RPMI8226 (cell line): ENCODE measurements at regions not wholly inside any gene's neighbourhood (a gene's known extent, or its start where the extent isn't known, plus 50 kb on each side); places are given as distances from the start of the nearest gene placed in this dataset.

Experiments
- DNase-seq: peaks from one replicate; pipeline ENCODE4 v3.0.0-alpha.2; 2015

DNA sequence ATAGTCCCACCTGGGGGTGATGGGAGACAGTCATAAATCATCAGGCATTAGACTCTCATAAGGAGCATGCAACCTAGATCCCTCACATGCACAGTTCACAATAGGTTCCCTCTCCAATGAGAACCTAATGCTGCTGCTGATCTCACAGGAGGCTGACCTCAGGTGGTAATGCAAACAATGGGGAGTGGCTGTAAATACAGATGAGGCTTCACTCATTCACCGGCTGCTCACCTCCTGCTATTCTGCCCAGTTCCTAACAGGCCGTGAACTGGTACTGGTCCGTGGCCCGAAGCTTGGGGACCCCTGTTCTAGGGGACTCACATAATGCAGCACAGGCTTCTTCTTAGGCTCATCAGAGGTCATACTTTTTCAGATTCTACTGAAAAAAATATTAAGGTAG lies 625.9 kb upstream of the AGA start:
- no peak for DNase-seq

GRCh38 chr4:178070163-178070562 lies 627.9 kb upstream of the AGA start:
- no peak for DNase-seq

GRCh38 chr4:178080312-178080711 lies 638.1 kb upstream of the AGA start:
- no peak for DNase-seq

- no peak for DNase-seq
These were observed 638.9 kb upstream of the AGA start for GRCh38 chr4:178081176-178081575.

DNA sequence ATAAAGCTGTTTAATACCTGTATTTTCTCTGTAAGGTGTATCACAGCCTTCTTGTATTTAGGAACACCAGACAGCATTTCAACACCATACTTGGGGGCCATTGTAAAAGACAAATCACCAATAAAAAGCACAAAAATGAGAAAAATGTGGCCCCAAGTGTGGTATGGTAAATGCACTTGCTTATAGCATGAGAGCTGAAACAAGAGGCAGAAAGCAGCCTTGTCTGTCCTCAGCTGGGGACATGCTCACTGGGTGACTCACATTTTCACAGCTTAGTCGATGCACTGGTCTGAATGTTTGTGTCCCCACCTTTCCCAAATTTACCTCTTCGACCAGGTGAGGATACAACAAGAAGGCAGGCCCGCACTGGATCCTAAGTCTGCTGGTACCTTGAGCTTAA lies 639.7 kb upstream of the AGA start:
- DNase-seq, result no peak

DNA sequence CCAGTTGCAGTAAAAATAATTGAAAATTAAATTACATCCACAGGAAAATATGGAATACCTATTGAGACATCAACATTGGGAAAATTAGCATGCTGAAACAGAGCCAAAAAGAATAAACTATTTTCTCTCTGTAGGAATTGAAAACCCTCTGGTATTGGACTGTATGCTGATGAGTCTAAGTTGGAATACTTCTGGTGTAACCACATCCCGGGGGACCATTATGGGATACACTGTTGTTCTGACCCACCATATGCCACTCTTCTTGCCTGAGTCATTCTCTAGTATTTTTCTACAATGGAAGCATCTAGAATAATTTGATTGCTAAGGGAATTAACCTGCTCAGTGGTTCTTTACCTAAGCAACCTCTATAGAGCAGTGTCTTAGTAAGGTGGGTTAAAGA lies 640.7 kb upstream of the AGA start:
- no peak for DNase-seq

GRCh38 chr4:178083968-178084367 lies 641.7 kb upstream of the AGA start:
- no peak for DNase-seq

- DNase-seq, result no peak
These were observed 644.1 kb upstream of the AGA start for GRCh38 chr4:178086320-178086719.

DNA sequence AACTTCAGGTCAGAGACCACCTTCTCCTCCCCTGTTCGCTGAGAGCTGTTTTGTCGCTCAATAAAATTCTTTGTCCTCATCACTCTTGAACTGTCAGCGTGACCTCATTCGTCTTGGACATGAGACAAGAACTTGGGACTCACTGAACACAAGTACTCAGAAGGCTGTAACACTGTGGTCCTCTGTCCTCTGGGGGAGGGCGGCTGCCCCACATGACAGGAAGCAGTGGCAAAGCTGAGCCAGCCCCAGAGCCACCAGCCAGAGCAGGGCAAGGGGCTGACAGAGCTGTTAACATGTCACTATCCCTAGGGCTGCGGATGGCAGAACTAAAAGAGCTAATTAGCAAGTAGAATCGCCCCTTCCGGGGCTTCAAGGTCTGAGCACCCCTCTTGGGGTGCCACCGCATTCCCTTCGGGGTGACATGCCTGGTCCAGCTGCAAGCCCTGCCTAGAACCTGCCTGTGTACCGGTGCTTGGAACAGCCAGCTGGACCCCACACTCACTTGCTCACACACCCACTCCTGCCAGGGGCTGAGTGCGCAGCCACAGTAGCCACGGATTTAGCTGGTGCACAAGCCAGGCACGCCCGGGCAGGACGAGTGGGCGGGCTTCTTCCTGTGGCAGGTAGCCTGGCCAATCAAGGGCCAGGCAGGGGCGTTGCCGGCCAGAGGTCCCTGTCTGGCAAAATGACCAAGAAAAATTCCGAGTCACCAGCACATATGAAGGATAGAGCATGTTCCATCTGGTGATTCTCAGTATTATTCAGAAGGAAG lies 648.6 kb upstream of the AGA start:
- DNase-seq, result no peak

GRCh38 chr4:178102139-178102538 lies 659.9 kb upstream of the AGA start:
- DNase-seq, result no peak

DNA sequence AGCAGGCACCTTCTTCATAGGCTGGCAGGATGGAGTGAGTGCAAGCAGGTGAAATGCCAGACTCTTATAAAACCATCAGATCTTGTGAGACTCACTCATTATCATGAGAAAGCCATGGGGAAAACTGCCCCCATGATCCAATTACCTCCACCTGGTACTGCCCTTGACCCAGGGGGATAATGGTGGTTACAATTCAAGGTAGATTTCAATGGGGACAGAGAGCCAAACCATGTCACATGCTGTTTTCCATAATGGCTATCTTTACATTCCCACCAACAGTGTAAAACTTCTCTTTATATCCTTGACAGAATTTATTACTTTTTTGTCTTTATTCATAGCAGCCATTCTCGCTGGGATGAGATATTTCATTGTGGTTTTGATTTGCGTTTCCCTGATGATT lies 663.0 kb upstream of the AGA start:
- DNase-seq, result no peak

- DNase-seq, result no peak
These were observed 694.6 kb upstream of the AGA start for GRCh38 chr4:178136736-178137345.

- no peak for DNase-seq
These were observed 695.7 kb upstream of the AGA start for GRCh38 chr4:178137732-178138471.

DNA sequence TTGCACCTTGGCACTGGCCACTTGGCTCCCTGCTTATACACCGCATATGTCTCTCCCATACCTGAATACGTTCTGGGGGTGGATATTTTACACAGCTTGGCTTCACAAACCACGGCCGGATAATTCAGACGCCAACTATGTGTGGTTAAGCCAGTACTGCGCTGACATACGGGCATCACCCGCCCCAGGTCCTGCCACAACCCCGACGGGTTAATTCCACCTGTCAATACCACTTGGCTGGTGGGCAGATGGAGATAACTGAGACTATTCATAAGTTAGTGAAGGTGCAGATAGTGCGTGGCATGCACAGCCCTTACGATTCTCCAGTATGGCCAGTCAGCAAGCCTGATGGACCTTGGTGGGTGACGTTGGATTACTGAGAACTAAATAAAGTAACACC lies 696.3 kb upstream of the AGA start:
- no peak for DNase-seq

- no peak for DNase-seq
These were observed 698.2 kb upstream of the AGA start for GRCh38 chr4:178140326-178140915.

DNA sequence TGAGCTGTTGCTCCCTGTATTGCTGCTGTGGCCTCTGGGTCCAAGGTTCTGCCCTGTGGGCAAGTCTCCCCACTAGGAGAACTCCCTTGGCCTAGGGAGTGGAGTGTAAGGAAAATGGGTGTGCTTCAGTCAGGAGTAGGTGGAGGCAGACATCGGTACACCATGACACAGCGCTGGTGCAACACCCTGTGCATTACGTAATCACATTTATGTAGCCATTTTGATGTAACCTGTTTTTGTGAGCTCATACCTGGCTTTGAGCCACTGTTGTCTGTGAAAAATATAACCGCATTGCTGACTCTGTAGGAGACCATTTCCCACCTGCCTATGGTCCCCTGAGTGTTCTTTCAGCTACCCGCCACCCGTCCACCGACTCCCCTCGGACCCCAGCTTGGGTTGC lies 700.5 kb upstream of the AGA start:
- no peak for DNase-seq

GRCh38 chr4:178148106-178148505 lies 705.9 kb upstream of the AGA start:
- DNase-seq, result no peak

- DNase-seq, result no peak
These were observed 723.2 kb upstream of the AGA start for GRCh38 chr4:178165251-178165950.

GRCh38 chr4:178165951-178166308 lies 723.7 kb upstream of the AGA start:
- DNase-seq, result no peak

- DNase-seq, result no peak
These were observed 731.5 kb upstream of the AGA start for GRCh38 chr4:178173771-178174170.

- no peak for DNase-seq
These were observed 732.5 kb upstream of the AGA start for GRCh38 chr4:178174756-178175155.

DNA sequence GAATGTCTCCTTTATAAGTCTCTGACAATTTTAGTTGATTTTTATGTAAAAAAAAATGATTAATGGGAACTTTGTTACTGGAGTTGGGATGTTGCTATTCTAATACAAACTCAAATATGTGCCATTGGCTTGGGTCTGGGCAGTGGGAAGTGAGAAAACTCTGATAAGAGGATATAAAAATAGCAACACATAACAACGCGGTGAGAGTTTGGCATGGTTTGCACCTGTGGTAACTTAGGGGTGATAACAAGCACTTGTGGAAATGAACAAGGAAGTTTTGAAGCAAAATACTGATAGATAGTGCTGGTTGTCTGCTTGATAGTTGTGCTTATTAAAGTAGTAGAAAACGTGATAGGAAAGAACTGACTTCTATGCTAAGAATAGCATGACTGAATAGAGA lies 743.3 kb upstream of the AGA start:
- DNase-seq, result no peak

- no peak for DNase-seq
These were observed 750.4 kb upstream of the AGA start for GRCh38 chr4:178192611-178193010.
